Esophagus muscularis mucosa (tissue), 4 donors: ENCODE measurements at regions not wholly inside any gene's neighbourhood (a gene's known extent, or its start where the extent isn't known, plus 50 kb on each side); places are given as distances from the start of the nearest gene placed in this dataset.

Source experiments
- DNase-seq: peaks from one replicate; pipeline ENCODE4 v3.0.0-alpha.2; 2017; ENCODE audit errors: extremely low spot score
- H3K27ac ChIP-seq, 4 donors: fragments of 200-600 bp; sonication (generic); replicated peaks in 1 of 4; 1 replicate in 3 of 4; 2 replicates in 1 of 4; pipeline ENCODE4 v1.5.1; 2016 to 2019; ENCODE audit warnings: mild to moderate bottlenecking in 1 of 4
- H3K27me3 ChIP-seq, 4 donors: fragments of 200-600 bp; sonication (generic); one replicate each; pipeline versions ENCODE4 v1.5.1 to v1.6.0; 2016 to 2019
- H3K36me3 ChIP-seq, 4 donors: fragments of 200-600 bp; sonication (generic); one replicate each; pipeline ENCODE4 v1.5.1; 2016 to 2019
- H3K4me1 ChIP-seq, 4 donors: fragments of 200-600 bp; sonication (generic); one replicate each; pipeline ENCODE4 v1.5.1; 2016 to 2019
- H3K4me3 ChIP-seq, 4 donors: fragments of 200-600 bp; sonication (generic); 1 replicate in 2 of 4; 2 replicates in 2 of 4; pipeline ENCODE4 v1.5.1; 2016 to 2019; ENCODE audit warnings: mild to moderate bottlenecking in 4 of 4, moderate library complexity in 1 of 4
- H3K9me3 ChIP-seq, 4 donors: fragments of 200-600 bp; sonication (generic); 1 replicate in 3 of 4; 2 replicates in 1 of 4; pipeline ENCODE4 v1.5.1; 2016 to 2019
- CTCF ChIP-seq, 3 experiments: fragments of 200-600 bp in 2 of 3; fragments of 450-650 bp in 1 of 3; sonication (generic) in 2 of 3; IDR thresholded peaks; one replicate each; pipeline ENCODE4 v1.5.1; 2017 to 2019; ENCODE audit warnings: antibody characterized with exemption in 3 of 3, mild to moderate bottlenecking in 2 of 3, moderate library complexity in 1 of 3
- EP300 ChIP-seq: sonication (generic); formaldehyde crosslinking; IDR thresholded peaks from one replicate; pipeline ENCODE4 v1.6.1; 2017; ENCODE audit warnings: antibody characterized with exemption
- POLR2A ChIP-seq: fragments of 450-650 bp; IDR thresholded peaks from one replicate; pipeline ENCODE4 v1.6.1; 2017; ENCODE audit warnings: antibody characterized with exemption, moderate library complexity, mild to moderate bottlenecking, low read depth
- POLR2AphosphoS5 ChIP-seq, 2 donors: sonication (generic); formaldehyde crosslinking; IDR thresholded peaks; one replicate each; pipeline ENCODE4 v1.6.1; 2017; ENCODE audit warnings: antibody characterized with exemption in 2 of 2
- WGBS: methylation state at CpG from one replicate; pipeline ENCODE4 v1.1.5; 2018; 5-methylcytosine and 5-hydroxymethylcytosine counted together
- intact Hi-C: fragments of 100-400 bp; cut with DNase I; formaldehyde crosslinking; loops from one replicate; pipeline ENCODE4 v1.15.1; 2023

GRCh38 chr11:130580891-130581492 lies 132.5 kb downstream of the ADAMTS15 start:
- DNase-seq: no peak
- TF ChIP-seq CTCF (IDR thresholded peaks at IDR 0.05) (no peak), POLR2AphosphoS5 (IDR thresholded peaks at IDR 0.05) (no peak), EP300 (no peak), POLR2A (no peak)
- Histone ChIP-seq H3K4me1 (peaks cover 21 to 34% (median 30%) of the 10 kb centered on the region in 4 donors), H3K27me3 (no peaks in the 10 kb centered on the region), H3K27ac (peak overlapping the region; percentile 58 to 76 (median 64)), H3K36me3 (no peaks in the 10 kb centered on the region), H3K9me3 (no peaks in the 10 kb centered on the region), H3K4me3 (no peak overlapping the region)
- WGBS: 55% methylated on average over 5 of the region's 5 CpGs
- intact Hi-C loops: no loop called here

DNA sequence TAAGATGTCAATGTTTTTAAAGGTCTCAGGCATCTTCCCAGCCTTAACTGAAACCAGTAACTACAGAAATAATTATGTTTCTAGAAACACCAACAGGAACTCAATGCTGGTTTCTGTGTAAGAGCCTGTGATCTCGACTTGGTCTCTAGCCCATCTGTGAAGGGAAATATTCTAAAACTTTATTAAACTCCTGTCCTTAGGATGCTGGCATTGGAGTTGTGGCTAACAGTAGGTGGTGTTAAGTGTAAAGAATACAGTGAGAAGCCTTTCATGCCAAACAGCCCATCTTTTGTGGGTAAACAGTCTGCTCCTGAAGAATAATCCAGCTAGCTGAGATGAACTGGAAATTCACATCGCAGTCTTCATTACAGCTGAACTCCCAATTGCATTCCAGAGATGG lies 133.2 kb downstream of the ADAMTS15 start:
- peaks cover 21 to 34% (median 30%) of the 10 kb centered on the region in 4 donors for H3K4me1 ChIP-seq
- H3K4me3 ChIP-seq: no peak overlapping the region
- no peak for DNase-seq
- TF ChIP-seq CTCF (IDR thresholded peaks at IDR 0.05): no peak
- TF ChIP-seq EP300: no peak
- TF ChIP-seq POLR2A: no peak
- TF ChIP-seq POLR2AphosphoS5 (IDR thresholded peaks at IDR 0.05): no peak
- peak overlapping the region; percentile 58 to 76 (median 64) for H3K27ac ChIP-seq
- WGBS: 51% methylated on average over 2 of the region's 2 CpGs
- no peaks in the 10 kb centered on the region for H3K27me3 ChIP-seq
- intact Hi-C loops: no loop called here
- H3K9me3 ChIP-seq: no peaks in the 10 kb centered on the region
- H3K36me3 ChIP-seq: no peaks in the 10 kb centered on the region

GRCh38 chr11:130582176-130582575 lies 133.7 kb downstream of the ADAMTS15 start:
- peak overlapping the region; percentile 58 to 76 (median 64) for H3K27ac ChIP-seq
- peaks cover 21 to 34% (median 30%) of the 10 kb centered on the region in 4 donors for H3K4me1 ChIP-seq
- no peak for TF ChIP-seq EP300
- no peak for TF ChIP-seq CTCF (IDR thresholded peaks at IDR 0.05)
- no peak for TF ChIP-seq POLR2A
- no peak for TF ChIP-seq POLR2AphosphoS5 (IDR thresholded peaks at IDR 0.05)
- no peak overlapping the region for H3K4me3 ChIP-seq
- intact Hi-C loops: no loop called here
- H3K9me3 ChIP-seq: peaks cover 0 to 2% (median 0%) of the 10 kb centered on the region in 4 donors
- 93% methylated on average over 5 of the region's 5 CpGs for WGBS
- H3K27me3 ChIP-seq: no peaks in the 10 kb centered on the region
- no peak for DNase-seq
- no peaks in the 10 kb centered on the region for H3K36me3 ChIP-seq

- peak overlapping the region in 2 of 4 donors; percentile 6 to 71 for H3K27ac ChIP-seq
- TF ChIP-seq CTCF (IDR thresholded peaks at IDR 0.05) (no peak), EP300 (no peak), POLR2AphosphoS5 (IDR thresholded peaks at IDR 0.05) (no peak), POLR2A (no peak)
These were observed 134.5 kb downstream of the ADAMTS15 start for GRCh38 chr11:130582981-130583380.

More at GRCh38 chr11:130582981-130583380, 134.5 kb downstream of the ADAMTS15 start:
- DNase-seq: no peak
- Histone ChIP-seq H3K4me1 (peaks cover 16 to 27% (median 24%) of the 10 kb centered on the region in 4 donors), H3K36me3 (no peaks in the 10 kb centered on the region), H3K4me3 (no peak overlapping the region), H3K27me3 (no peaks in the 10 kb centered on the region), H3K9me3 (peaks cover 0 to 4% (median 0%) of the 10 kb centered on the region in 4 donors)
- intact Hi-C loops: no loop called here
- 85% methylated on average over 2 of the region's 2 CpGs for WGBS
